SU-DHL-6 (cell line): ENCODE measurements at regions not wholly inside any gene's neighbourhood (a gene's known extent, or its start where the extent isn't known, plus 50 kb on each side); places are given as distances from the start of the nearest gene placed in this dataset.

Experiments used
- H2AFZ ChIP-seq: fragments of 200-600 bp; sonication (generic); 2 replicates; pipeline ENCODE4 v1.6.1; 2014; ENCODE audit warnings: low read depth, mild to moderate bottlenecking, moderate library complexity, mixed read lengths, antibody characterized with exemption, low read length; ENCODE audit not compliant: severe bottlenecking
- H3F3A ChIP-seq: fragments of 200-600 bp; shearing (Covaris generic); 2 replicates; pipeline ENCODE4 v1.6.0; 2016; ENCODE audit warnings: antibody characterized with exemption, mild to moderate bottlenecking; ENCODE audit not compliant: insufficient read depth
- H3K27ac ChIP-seq: fragments of 200-600 bp; sonication (generic); 2 replicates; pipeline ENCODE4 v1.5.1; 2016; ENCODE audit warnings: low read depth, mild to moderate bottlenecking, low read length, moderate library complexity, mixed read lengths
- H3K27me3 ChIP-seq: fragments of 200-600 bp; sonication (generic), shearing (Covaris generic); 2 replicates; pipeline ENCODE4 v1.6.0; 2014; ENCODE audit warnings: mild to moderate bottlenecking, low read length
- H3K36me3 ChIP-seq: fragments of 200-600 bp; sonication (generic); 2 replicates; pipeline ENCODE4 v1.6.1; 2014; ENCODE audit warnings: mild to moderate bottlenecking, low read length, mixed read lengths
- H3K4me2 ChIP-seq: fragments of 300-600, 200-600 bp; shearing (Covaris generic), sonication (generic); 2 replicates; pipeline ENCODE4 v1.6.0; 2014; ENCODE audit warnings: low read length, low read depth, mild to moderate bottlenecking; ENCODE audit not compliant: poor library complexity, severe bottlenecking
- H3K4me3 ChIP-seq: fragments of 200-600 bp; sonication (generic); 2 replicates; pipeline ENCODE4 v1.5.1; 2014; ENCODE audit warnings: antibody characterized with exemption, low read length, mild to moderate bottlenecking, mixed read lengths; ENCODE audit not compliant: insufficient read depth, poor library complexity, severe bottlenecking
- H3K79me2 ChIP-seq: fragments of 200-600 bp; sonication (generic); 2 replicates; pipeline ENCODE4 v1.6.1; 2014; ENCODE audit warnings: mild to moderate bottlenecking, low read length, moderate library complexity; ENCODE audit not compliant: insufficient read depth
- H3K9ac ChIP-seq: fragments of 200-600 bp; sonication (generic); 2 replicates; pipeline ENCODE4 v1.7.0; 2014; ENCODE audit warnings: mild to moderate bottlenecking, low read length
- H3K9me2 ChIP-seq: fragments of 200-600 bp; sonication (generic); replicated peaks from 2 replicates; pipeline ENCODE4 v1.6.1; 2014; ENCODE audit warnings: low read length; ENCODE audit not compliant: insufficient read depth
- H3K9me3 ChIP-seq: fragments of 200-600 bp; sonication (generic); 2 replicates; pipeline ENCODE4 v1.6.1; 2014; ENCODE audit warnings: low read length, mixed read lengths; ENCODE audit not compliant: insufficient read depth
- H4K20me1 ChIP-seq: fragments of 200-600 bp; sonication (generic); 2 replicates; pipeline ENCODE4 v1.6.1; 2014; ENCODE audit warnings: low read depth, mild to moderate bottlenecking, antibody characterized with exemption, low read length, moderate library complexity, mixed read lengths
- EZH2phosphoT487 ChIP-seq: fragments of 200-600 bp; sonication (generic), shearing (Covaris generic); conservative IDR thresholded peaks from 2 replicates; pipeline ENCODE4 v1.6.1; 2018; ENCODE audit warnings: mild to moderate bottlenecking, antibody characterized with exemption, low read length, moderate library complexity, mixed read lengths
- TF ChIP-seq, protein P1 (sequence below): fragments of 200-600 bp; sonication (generic); IDR thresholded peaks from one replicate; pipeline ENCODE4 v1.5.1; 2017; ENCODE audit warnings: antibody characterized with exemption, mild to moderate bottlenecking, low read length, moderate library complexity; ENCODE audit not compliant: insufficient read depth, poor library complexity, severe bottlenecking

DNA sequence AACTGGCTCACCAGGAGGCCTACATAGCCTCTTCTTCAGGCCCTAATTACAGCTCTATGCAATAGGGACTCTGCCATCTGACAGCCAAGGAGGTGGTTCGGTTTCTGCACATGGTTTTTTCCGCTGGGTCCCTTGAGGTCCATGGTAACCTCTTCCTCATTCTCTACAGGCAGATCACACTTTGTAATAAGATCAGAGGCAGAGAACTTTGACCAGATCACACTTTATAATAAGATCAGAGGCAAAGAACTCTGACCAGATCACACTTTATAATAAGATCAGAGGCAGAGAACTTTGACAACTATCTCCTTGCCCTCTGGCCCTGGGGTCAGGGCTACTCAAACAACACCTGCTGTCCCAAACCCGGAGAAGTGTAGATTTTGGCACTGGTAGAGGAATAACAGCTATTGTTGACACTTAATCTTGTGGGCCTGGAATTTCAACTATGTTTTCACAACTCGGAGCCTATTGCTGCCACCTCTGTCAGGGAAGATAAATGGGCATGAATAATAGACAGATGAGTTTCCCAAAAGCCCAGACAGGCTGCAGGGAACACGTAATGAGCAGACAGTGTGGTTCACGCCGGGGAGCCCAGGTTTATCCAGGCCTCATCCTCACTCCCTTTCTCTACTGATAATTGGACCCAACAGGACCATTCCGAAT is 246.1 kb downstream of the UQCRFS1 start:
- Histone ChIP-seq H3K9ac (no peak overlapping the region), H4K20me1 (no peaks in the 10 kb centered on the region), H3K9me2 (no peaks in the 10 kb centered on the region), H3F3A (no peaks in the 10 kb centered on the region), H3K27me3 (no peaks in the 10 kb centered on the region), H3K4me3 (no peak overlapping the region), H3K79me2 (no peaks in the 10 kb centered on the region), H3K27ac (no peak overlapping the region), H2AFZ (no peak overlapping the region), H3K9me3 (no peaks in the 10 kb centered on the region), H3K4me2 (no peak overlapping the region), H3K36me3 (no peaks in the 10 kb centered on the region)
- no peak for TF ChIP-seq EZH2phosphoT487
- TF ChIP-seq, protein P1, sequence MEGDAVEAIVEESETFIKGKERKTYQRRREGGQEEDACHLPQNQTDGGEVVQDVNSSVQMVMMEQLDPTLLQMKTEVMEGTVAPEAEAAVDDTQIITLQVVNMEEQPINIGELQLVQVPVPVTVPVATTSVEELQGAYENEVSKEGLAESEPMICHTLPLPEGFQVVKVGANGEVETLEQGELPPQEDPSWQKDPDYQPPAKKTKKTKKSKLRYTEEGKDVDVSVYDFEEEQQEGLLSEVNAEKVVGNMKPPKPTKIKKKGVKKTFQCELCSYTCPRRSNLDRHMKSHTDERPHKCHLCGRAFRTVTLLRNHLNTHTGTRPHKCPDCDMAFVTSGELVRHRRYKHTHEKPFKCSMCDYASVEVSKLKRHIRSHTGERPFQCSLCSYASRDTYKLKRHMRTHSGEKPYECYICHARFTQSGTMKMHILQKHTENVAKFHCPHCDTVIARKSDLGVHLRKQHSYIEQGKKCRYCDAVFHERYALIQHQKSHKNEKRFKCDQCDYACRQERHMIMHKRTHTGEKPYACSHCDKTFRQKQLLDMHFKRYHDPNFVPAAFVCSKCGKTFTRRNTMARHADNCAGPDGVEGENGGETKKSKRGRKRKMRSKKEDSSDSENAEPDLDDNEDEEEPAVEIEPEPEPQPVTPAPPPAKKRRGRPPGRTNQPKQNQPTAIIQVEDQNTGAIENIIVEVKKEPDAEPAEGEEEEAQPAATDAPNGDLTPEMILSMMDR: no peak

DNA sequence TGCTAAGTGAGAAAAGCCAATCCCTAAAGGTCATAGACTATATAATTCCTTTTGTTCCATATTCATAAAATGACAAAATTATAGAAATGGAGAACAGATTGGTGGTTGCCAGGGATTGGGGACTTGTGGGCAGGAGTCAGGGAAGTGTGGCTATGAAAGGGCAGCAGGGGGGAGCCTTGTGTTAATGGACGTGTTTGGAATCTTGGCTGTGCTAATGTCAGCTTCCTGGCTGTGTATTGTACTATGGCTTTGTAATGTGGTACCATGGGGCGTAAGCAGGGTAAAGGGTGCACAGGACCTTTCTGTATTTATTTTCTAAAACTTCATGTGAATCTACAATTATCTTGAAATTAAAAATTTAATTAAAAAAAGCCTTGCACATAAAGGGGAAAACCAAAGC is 248.5 kb downstream of the UQCRFS1 start:
- TF ChIP-seq EZH2phosphoT487: no peak
- TF ChIP-seq, protein P1: no peak
- Histone ChIP-seq H3K9me2 (no peaks in the 10 kb centered on the region), H3K79me2 (no peaks in the 10 kb centered on the region), H3K9me3 (no peaks in the 10 kb centered on the region), H2AFZ (no peak overlapping the region), H3K4me3 (no peak overlapping the region), H3K27me3 (no peaks in the 10 kb centered on the region), H3F3A (no peaks in the 10 kb centered on the region), H3K4me2 (no peak overlapping the region), H4K20me1 (no peaks in the 10 kb centered on the region), H3K9ac (no peak overlapping the region), H3K27ac (no peak overlapping the region), H3K36me3 (no peaks in the 10 kb centered on the region)

- Histone ChIP-seq H3K36me3 (no peaks in the 10 kb centered on the region), H3K27ac (no peak overlapping the region), H3K4me3 (no peak overlapping the region), H3K4me2 (no peak overlapping the region), H4K20me1 (no peaks in the 10 kb centered on the region), H3F3A (no peaks in the 10 kb centered on the region), H3K9me3 (no peaks in the 10 kb centered on the region), H3K27me3 (no peaks in the 10 kb centered on the region), H3K9me2 (no peaks in the 10 kb centered on the region), H2AFZ (no peak overlapping the region), H3K9ac (no peak overlapping the region), H3K79me2 (no peaks in the 10 kb centered on the region)
- TF ChIP-seq EZH2phosphoT487: no peak
- TF ChIP-seq, protein P1: no peak
Observed at GRCh38 chr19:28963486-28964250, 249.3 kb downstream of the UQCRFS1 start.
